Liver (tissue), 8 donors: ENCODE measurements at regions not wholly inside any gene's neighbourhood (a gene's known extent, or its start where the extent isn't known, plus 50 kb on each side); places are given as distances from the start of the nearest gene placed in this dataset.

Experiments
- DNase-seq: peaks from one replicate; pipeline ENCODE4 v3.0.0-alpha.2; 2017; ENCODE audit warnings: low spot score
- H3K27ac ChIP-seq, 2 donors: one replicate each; pipeline ENCODE4 v1.7.0; 2013; ENCODE audit warnings: inconsistent platforms in 2 of 2, low read length in 2 of 2, control low read depth in 1 of 2, low read depth in 1 of 2, mild to moderate bottlenecking in 1 of 2
- H3K27me3 ChIP-seq, 4 donors: one replicate each; pipeline versions ENCODE4 v1.6.1 to v1.7.0; 2013; ENCODE audit warnings: low read length in 3 of 4, inconsistent platforms in 1 of 4, mild to moderate bottlenecking in 1 of 4, moderate library complexity in 1 of 4; ENCODE audit not compliant: control insufficient read depth in 4 of 4, insufficient read depth in 4 of 4
- H3K36me3 ChIP-seq, 4 donors: one replicate each; pipeline versions ENCODE4 v1.6.1 to v1.7.0; 2013; ENCODE audit warnings: low read length in 3 of 4, mild to moderate bottlenecking in 3 of 4, low read depth in 1 of 4, moderate library complexity in 1 of 4; ENCODE audit not compliant: control insufficient read depth in 4 of 4, insufficient read depth in 3 of 4
- H3K4me1 ChIP-seq, 4 donors: one replicate each; pipeline versions ENCODE4 v1.6.1 to v1.7.0; 2013; ENCODE audit warnings: low read length in 3 of 4, mild to moderate bottlenecking in 3 of 4, moderate library complexity in 1 of 4; ENCODE audit not compliant: control insufficient read depth in 4 of 4, insufficient read depth in 4 of 4
- H3K4me3 ChIP-seq, 3 donors: one replicate each; pipeline versions ENCODE4 v1.6.1 to v1.7.0; 2013; ENCODE audit warnings: low read length in 3 of 3, control low read depth in 1 of 3, low read depth in 1 of 3, mild to moderate bottlenecking in 1 of 3
- H3K9ac ChIP-seq, 2 donors: one replicate each; pipeline ENCODE4 v1.7.0; 2013; ENCODE audit warnings: low read length in 2 of 2, mild to moderate bottlenecking in 2 of 2, moderate library complexity in 2 of 2, control low read depth in 1 of 2, low read depth in 1 of 2
- H3K9me3 ChIP-seq, 4 donors: one replicate each; pipeline versions ENCODE4 v1.6.1 to v1.7.0; 2013; ENCODE audit warnings: low read length in 3 of 4; ENCODE audit not compliant: control insufficient read depth in 4 of 4
- EGR1 ChIP-seq, 2 donors: IDR thresholded peaks; 2 replicates each; pipeline ENCODE4 v1.6.1; 2016 to 2018; ENCODE audit warnings: antibody characterized with exemption in 2 of 2, low read depth in 2 of 2
- FOXA1 ChIP-seq: IDR thresholded peaks from 2 replicates; pipeline ENCODE4 v1.6.1; 2016; ENCODE audit warnings: antibody characterized with exemption
- FOXA2 ChIP-seq: IDR thresholded peaks from 2 replicates; pipeline ENCODE4 v1.6.1; 2016; ENCODE audit warnings: antibody characterized with exemption
- GABPA ChIP-seq, 2 donors: IDR thresholded peaks in 1 of 2; conservative IDR thresholded peaks in 1 of 2; 2 replicates each; pipeline ENCODE4 v1.6.1; 2016; ENCODE audit warnings: antibody characterized with exemption in 2 of 2, mild to moderate bottlenecking in 1 of 2, moderate library complexity in 1 of 2
- HNF4A ChIP-seq, 2 donors: conservative IDR thresholded peaks; 2 replicates each; pipeline ENCODE4 v1.6.1; 2016; ENCODE audit warnings: antibody characterized with exemption in 2 of 2, mild to moderate bottlenecking in 2 of 2
- HNF4G ChIP-seq: IDR thresholded peaks from 2 replicates; pipeline ENCODE4 v1.6.1; 2016; ENCODE audit warnings: antibody characterized with exemption
- JUND ChIP-seq, 2 donors: IDR thresholded peaks; 2 replicates each; pipeline ENCODE4 v1.6.1; 2016; ENCODE audit warnings: antibody characterized with exemption in 2 of 2
- NR2F2 ChIP-seq: IDR thresholded peaks from 2 replicates; pipeline ENCODE4 v1.6.1; 2016; ENCODE audit warnings: antibody characterized with exemption
- RAD21 ChIP-seq, 2 donors: IDR thresholded peaks; 2 replicates each; pipeline ENCODE4 v1.6.1; 2016; ENCODE audit warnings: antibody characterized with exemption in 2 of 2, mild to moderate bottlenecking in 2 of 2
- RXRA ChIP-seq, 2 donors: IDR thresholded peaks; 2 replicates each; pipeline ENCODE4 v1.6.1; 2017 to 2018; ENCODE audit warnings: antibody characterized with exemption in 2 of 2, mild to moderate bottlenecking in 1 of 2
- SP1 ChIP-seq: IDR thresholded peaks from 2 replicates; pipeline ENCODE4 v1.6.1; 2018; ENCODE audit warnings: antibody characterized with exemption, mild to moderate bottlenecking
- TAF1 ChIP-seq: conservative IDR thresholded peaks from 2 replicates; pipeline ENCODE4 v1.6.1; 2016; ENCODE audit warnings: antibody characterized with exemption, mild to moderate bottlenecking
- YY1 ChIP-seq: IDR thresholded peaks from 2 replicates; pipeline ENCODE4 v1.6.1; 2016; ENCODE audit warnings: antibody characterized with exemption, mild to moderate bottlenecking
- WGBS: extraction: QIAGEN DNeasy Blood & Tissue Kit; methylation state at CpG from one replicate; pipeline ENCODE4 v1.1.7; 2013; 5-methylcytosine and 5-hydroxymethylcytosine counted together
- TF ChIP-seq, protein P1 (sequence below): IDR thresholded peaks from 2 replicates; pipeline ENCODE4 v1.6.1; 2016; ENCODE audit warnings: antibody characterized with exemption, mild to moderate bottlenecking
- TF ChIP-seq, protein P2 (sequence below): IDR thresholded peaks from 2 replicates; pipeline ENCODE4 v1.6.1; 2016; ENCODE audit warnings: antibody characterized with exemption
- TF ChIP-seq, protein P3 (sequence below): IDR thresholded peaks from 2 replicates; pipeline ENCODE4 v1.6.1; 2016; ENCODE audit warnings: antibody characterized with exemption
- TF ChIP-seq, protein P4 (sequence below): IDR thresholded peaks from 2 replicates; pipeline ENCODE4 v1.6.1; 2016; ENCODE audit warnings: antibody characterized with exemption
- TF ChIP-seq, protein P5 (sequence below): fragments of 150-350 bp; IDR thresholded peaks from 2 replicates; pipeline ENCODE4 v1.5.1; 2017; ENCODE audit warnings: improper control_type of control experiment, low read depth, low read length; ENCODE audit not compliant: missing input control
- donor health status: healthy.
- donor health status: healthy.
- donor health status: healthy.
- donor health status: healthy.
- donor health status: healthy.

DNA sequence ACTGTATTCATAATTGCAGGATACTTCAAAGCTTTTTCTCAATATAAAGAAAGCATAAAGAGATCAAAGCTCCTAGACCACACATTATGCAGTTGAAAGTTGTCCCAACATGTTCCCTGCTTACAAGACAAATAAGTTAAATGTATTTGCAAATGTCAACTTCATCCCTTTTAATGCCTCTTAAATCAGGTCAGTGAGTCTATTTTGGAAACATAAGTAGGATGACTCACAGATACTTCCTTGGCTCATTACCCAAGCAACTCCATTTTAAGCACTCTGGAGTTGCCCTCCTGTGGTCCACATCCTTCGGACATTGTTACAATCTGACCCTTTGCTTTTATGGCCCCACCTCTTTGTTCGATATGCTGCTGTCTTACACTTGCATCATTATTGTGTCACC, 162.0 kb downstream of the FAXC start:
- Histone ChIP-seq H3K9me3 (no peaks in the 10 kb centered on the region), H3K4me1 (no peaks in the 10 kb centered on the region), H3K27ac (no peak overlapping the region), H3K36me3 (no peaks in the 10 kb centered on the region), H3K27me3 (no peaks in the 10 kb centered on the region), H3K9ac (no peak overlapping the region), H3K4me3 (no peak overlapping the region)
- DNase-seq: no peak
- no peak for TF ChIP-seq TAF1
- no peak for TF ChIP-seq GABPA (IDR thresholded peaks at IDR 0.05 in 1 of 2, conservative IDR thresholded peaks at IDR 0.05 in 1 of 2)
- TF ChIP-seq, protein P1, sequence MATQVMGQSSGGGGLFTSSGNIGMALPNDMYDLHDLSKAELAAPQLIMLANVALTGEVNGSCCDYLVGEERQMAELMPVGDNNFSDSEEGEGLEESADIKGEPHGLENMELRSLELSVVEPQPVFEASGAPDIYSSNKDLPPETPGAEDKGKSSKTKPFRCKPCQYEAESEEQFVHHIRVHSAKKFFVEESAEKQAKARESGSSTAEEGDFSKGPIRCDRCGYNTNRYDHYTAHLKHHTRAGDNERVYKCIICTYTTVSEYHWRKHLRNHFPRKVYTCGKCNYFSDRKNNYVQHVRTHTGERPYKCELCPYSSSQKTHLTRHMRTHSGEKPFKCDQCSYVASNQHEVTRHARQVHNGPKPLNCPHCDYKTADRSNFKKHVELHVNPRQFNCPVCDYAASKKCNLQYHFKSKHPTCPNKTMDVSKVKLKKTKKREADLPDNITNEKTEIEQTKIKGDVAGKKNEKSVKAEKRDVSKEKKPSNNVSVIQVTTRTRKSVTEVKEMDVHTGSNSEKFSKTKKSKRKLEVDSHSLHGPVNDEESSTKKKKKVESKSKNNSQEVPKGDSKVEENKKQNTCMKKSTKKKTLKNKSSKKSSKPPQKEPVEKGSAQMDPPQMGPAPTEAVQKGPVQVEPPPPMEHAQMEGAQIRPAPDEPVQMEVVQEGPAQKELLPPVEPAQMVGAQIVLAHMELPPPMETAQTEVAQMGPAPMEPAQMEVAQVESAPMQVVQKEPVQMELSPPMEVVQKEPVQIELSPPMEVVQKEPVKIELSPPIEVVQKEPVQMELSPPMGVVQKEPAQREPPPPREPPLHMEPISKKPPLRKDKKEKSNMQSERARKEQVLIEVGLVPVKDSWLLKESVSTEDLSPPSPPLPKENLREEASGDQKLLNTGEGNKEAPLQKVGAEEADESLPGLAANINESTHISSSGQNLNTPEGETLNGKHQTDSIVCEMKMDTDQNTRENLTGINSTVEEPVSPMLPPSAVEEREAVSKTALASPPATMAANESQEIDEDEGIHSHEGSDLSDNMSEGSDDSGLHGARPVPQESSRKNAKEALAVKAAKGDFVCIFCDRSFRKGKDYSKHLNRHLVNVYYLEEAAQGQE: no peak
- no peak for TF ChIP-seq RAD21 (IDR thresholded peaks at IDR 0.05)
- TF ChIP-seq RXRA (IDR thresholded peaks at IDR 0.05): no peak
- no peak for TF ChIP-seq NR2F2
- TF ChIP-seq, protein P2, sequence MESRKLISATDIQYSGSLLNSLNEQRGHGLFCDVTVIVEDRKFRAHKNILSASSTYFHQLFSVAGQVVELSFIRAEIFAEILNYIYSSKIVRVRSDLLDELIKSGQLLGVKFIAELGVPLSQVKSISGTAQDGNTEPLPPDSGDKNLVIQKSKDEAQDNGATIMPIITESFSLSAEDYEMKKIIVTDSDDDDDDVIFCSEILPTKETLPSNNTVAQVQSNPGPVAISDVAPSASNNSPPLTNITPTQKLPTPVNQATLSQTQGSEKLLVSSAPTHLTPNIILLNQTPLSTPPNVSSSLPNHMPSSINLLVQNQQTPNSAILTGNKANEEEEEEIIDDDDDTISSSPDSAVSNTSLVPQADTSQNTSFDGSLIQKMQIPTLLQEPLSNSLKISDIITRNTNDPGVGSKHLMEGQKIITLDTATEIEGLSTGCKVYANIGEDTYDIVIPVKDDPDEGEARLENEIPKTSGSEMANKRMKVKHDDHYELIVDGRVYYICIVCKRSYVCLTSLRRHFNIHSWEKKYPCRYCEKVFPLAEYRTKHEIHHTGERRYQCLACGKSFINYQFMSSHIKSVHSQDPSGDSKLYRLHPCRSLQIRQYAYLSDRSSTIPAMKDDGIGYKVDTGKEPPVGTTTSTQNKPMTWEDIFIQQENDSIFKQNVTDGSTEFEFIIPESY: no peak
- TF ChIP-seq FOXA1: no peak
- no peak for TF ChIP-seq HNF4A (conservative IDR thresholded peaks at IDR 0.05)
- TF ChIP-seq, protein P3, sequence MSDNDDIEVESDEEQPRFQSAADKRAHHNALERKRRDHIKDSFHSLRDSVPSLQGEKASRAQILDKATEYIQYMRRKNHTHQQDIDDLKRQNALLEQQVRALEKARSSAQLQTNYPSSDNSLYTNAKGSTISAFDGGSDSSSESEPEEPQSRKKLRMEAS: no peak
- TF ChIP-seq, protein P4, sequence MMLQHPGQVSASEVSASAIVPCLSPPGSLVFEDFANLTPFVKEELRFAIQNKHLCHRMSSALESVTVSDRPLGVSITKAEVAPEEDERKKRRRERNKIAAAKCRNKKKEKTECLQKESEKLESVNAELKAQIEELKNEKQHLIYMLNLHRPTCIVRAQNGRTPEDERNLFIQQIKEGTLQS: no peak
- TF ChIP-seq, protein P5, sequence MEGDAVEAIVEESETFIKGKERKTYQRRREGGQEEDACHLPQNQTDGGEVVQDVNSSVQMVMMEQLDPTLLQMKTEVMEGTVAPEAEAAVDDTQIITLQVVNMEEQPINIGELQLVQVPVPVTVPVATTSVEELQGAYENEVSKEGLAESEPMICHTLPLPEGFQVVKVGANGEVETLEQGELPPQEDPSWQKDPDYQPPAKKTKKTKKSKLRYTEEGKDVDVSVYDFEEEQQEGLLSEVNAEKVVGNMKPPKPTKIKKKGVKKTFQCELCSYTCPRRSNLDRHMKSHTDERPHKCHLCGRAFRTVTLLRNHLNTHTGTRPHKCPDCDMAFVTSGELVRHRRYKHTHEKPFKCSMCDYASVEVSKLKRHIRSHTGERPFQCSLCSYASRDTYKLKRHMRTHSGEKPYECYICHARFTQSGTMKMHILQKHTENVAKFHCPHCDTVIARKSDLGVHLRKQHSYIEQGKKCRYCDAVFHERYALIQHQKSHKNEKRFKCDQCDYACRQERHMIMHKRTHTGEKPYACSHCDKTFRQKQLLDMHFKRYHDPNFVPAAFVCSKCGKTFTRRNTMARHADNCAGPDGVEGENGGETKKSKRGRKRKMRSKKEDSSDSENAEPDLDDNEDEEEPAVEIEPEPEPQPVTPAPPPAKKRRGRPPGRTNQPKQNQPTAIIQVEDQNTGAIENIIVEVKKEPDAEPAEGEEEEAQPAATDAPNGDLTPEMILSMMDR: no peak
- no peak for TF ChIP-seq SP1
- TF ChIP-seq JUND (IDR thresholded peaks at IDR 0.05): no peak
- no peak for TF ChIP-seq EGR1 (IDR thresholded peaks at IDR 0.05; ENCODE audit: low read depth in 2 of 2)
- no peak for TF ChIP-seq FOXA2
- TF ChIP-seq YY1: no peak
- TF ChIP-seq HNF4G: no peak
- WGBS: 81% methylated on average over 2 of the region's 2 CpGs
